HCT116 (cell line): ENCODE measurements at regions not wholly inside any gene's neighbourhood (a gene's known extent, or its start where the extent isn't known, plus 50 kb on each side); places are given as distances from the start of the nearest gene placed in this dataset.
"Not testable (repeated sequence)": the region's sequence is repeated elsewhere in the genome, so short reads cannot be mapped to it uniquely, and the experiment has no call there.

Experiments used
- ATAC-seq: fragments of 200-7000 bp; cut with Tn5 transposase; 2 replicates; pipeline ENCODE4 v1.9.1; 2020; ENCODE audit warnings: mild to moderate bottlenecking, moderate library complexity
- BruUV-seq: library from RNA; stranded (reverse); fragments of 400-500 nt; replicated peaks from 2 replicates; lab custom pipeline; 2021; lab: Mats Ljungman, UMichigan
- CTCF ChIA-PET: fragments of 300-600 bp; sonication (Branson Sonifier 250); formaldehyde crosslinking; loops from one replicate; lab custom pipeline; 2021; ENCODE audit warnings: antibody characterized with exemption; lab: Charles Lee
- POLR2A ChIA-PET: fragments of 300-600, 350-600 bp; sonication (Branson Sonifier 250); formaldehyde crosslinking; loops from one replicate; lab custom pipeline; 2021; ENCODE audit warnings: antibody characterized with exemption; lab: Charles Lee
- RAD21 ChIA-PET, 2 experiments: fragments of 300-600 bp; sonication (Branson Sonifier 250); formaldehyde crosslinking; loops; one replicate each; lab custom pipeline; 2023; ENCODE audit warnings: low total read pairs in 2 of 2; ENCODE audit not compliant: uncharacterized antibody in 2 of 2, unreplicated experiment in 2 of 2, low non-redundant PET in 1 of 2; lab: Charles Lee
- DNase-seq: peaks from one replicate; pipeline ENCODE4 v3.0.0-alpha.2; 2010; ENCODE audit warnings: low read depth, low spot score
- H2AFZ ChIP-seq: fragments of 200-600 bp; shearing (Covaris generic), sonication (generic); 2 replicates; pipeline ENCODE4 v1.6.1; 2017; ENCODE audit warnings: low read depth, mixed run types, mixed read lengths, antibody characterized with exemption, low read length; ENCODE audit not compliant: poor library complexity, severe bottlenecking
- H3K27ac ChIP-seq: 2 replicates; pipeline ENCODE4 v1.5.1; 2012; ENCODE audit warnings: low read depth, low read length
- H3K27me3 ChIP-seq: fragments of 200-600 bp; sonication (generic); 2 replicates; pipeline ENCODE4 v1.6.1; 2016; ENCODE audit warnings: mixed run types, low read length, mixed read lengths; ENCODE audit not compliant: insufficient read depth
- H3K36me3 ChIP-seq, 2 experiments: fragments of 200-500 bp in 1 of 2; fragments of 200-600 bp in 1 of 2; sonication (Bioruptor generic) in 1 of 2; sonication (generic) in 1 of 2; 2 replicates each; pipeline versions ENCODE4 v1.5.1 to v1.6.1; 2014 to 2016; ENCODE audit warnings: low read length in 2 of 2, inconsistent platforms in 1 of 2, mixed read lengths in 1 of 2, mixed run types in 1 of 2; ENCODE audit not compliant: insufficient read depth in 2 of 2, control insufficient read depth in 1 of 2
- H3K4me1 ChIP-seq, 2 experiments: fragments of 200-600 bp in 1 of 2; sonication (generic) in 1 of 2; 2 replicates each; pipeline versions ENCODE4 v1.5.1 to v1.6.1; 2012 to 2017; ENCODE audit warnings: low read length in 2 of 2, inconsistent platforms in 1 of 2, mild to moderate bottlenecking in 1 of 2, mixed read lengths in 1 of 2, mixed run types in 1 of 2, moderate library complexity in 1 of 2; ENCODE audit not compliant: insufficient read depth in 2 of 2, control insufficient read depth in 1 of 2
- H3K4me2 ChIP-seq: fragments of 200-600 bp; sonication (generic); 2 replicates; pipeline ENCODE4 v1.6.1; 2017; ENCODE audit warnings: mixed run types, low read length, mixed read lengths
- H3K4me3 ChIP-seq, 2 experiments: fragments of 200-600 bp in 1 of 2; sonication (generic) in 1 of 2; replicated peaks in 1 of 2; 2 replicates each; pipeline ENCODE4 v1.5.1; 2011 to 2016; ENCODE audit warnings: low read length in 2 of 2, control low read depth in 1 of 2, low read depth in 1 of 2, mild to moderate bottlenecking in 1 of 2, mixed read lengths in 1 of 2, mixed run types in 1 of 2
- H3K79me2 ChIP-seq: fragments of 200-600 bp; sonication (generic); 2 replicates; pipeline ENCODE4 v1.6.1; 2017; ENCODE audit warnings: mild to moderate bottlenecking, mixed run types, low read length, moderate library complexity, mixed read lengths; ENCODE audit not compliant: insufficient read depth
- H3K9ac ChIP-seq: fragments of 200-600 bp; sonication (generic); 2 replicates; pipeline ENCODE4 v1.6.1; 2016; ENCODE audit warnings: low read length, mixed read lengths
- H3K9me2 ChIP-seq: fragments of 200-600 bp; sonication (generic), shearing (Covaris generic); 2 replicates; pipeline ENCODE4 v1.6.1; 2017; ENCODE audit warnings: mixed run types, mild to moderate bottlenecking, moderate library complexity; ENCODE audit not compliant: insufficient read depth
- H3K9me3 ChIP-seq, 2 experiments: fragments of 200-500 bp in 1 of 2; fragments of 200-600 bp in 1 of 2; sonication (Bioruptor generic) in 1 of 2; sonication (generic) in 1 of 2; 2 replicates each; pipeline ENCODE4 v1.6.1; 2014 to 2017; ENCODE audit warnings: low read length in 2 of 2, mixed read lengths in 2 of 2, inconsistent platforms in 1 of 2, low read depth in 1 of 2, mild to moderate bottlenecking in 1 of 2, mixed run types in 1 of 2, moderate library complexity in 1 of 2; ENCODE audit not compliant: control insufficient read depth in 1 of 2, insufficient read depth in 1 of 2
- H4K20me1 ChIP-seq: fragments of 200-600 bp; sonication (generic), shearing (Covaris generic); 2 replicates; pipeline ENCODE4 v1.6.1; 2017; ENCODE audit warnings: mixed run types, mild to moderate bottlenecking, moderate library complexity; ENCODE audit not compliant: insufficient read depth
- CBX3 ChIP-seq: IDR thresholded peaks from 2 replicates; pipeline ENCODE4 v1.6.1; 2012; ENCODE audit warnings: low read depth
- EZH2phosphoT487 ChIP-seq: fragments of 200-600 bp; IDR thresholded peaks from 2 replicates; pipeline ENCODE4 v1.6.1; 2018; ENCODE audit warnings: antibody characterized with exemption, borderline replicate concordance
- REST ChIP-seq: IDR thresholded peaks from 2 replicates; pipeline ENCODE4 v1.6.1; 2012; ENCODE audit warnings: low read depth
- ZFX ChIP-seq: fragments of 450-650 bp; IDR thresholded peaks from 2 replicates; pipeline ENCODE4 v1.6.1; 2017
- intact Hi-C: fragments of 100-400 bp; cut with micrococcal nuclease; formaldehyde crosslinking; loops from 2 replicates; pipeline ENCODE4 v1.10.0; 2022

- ChIA-PET RAD21 (no interaction called here), CTCF (no interaction called here), POLR2A (no interaction called here)
- Histone ChIP-seq H2AFZ (no peak overlapping the region), H3K36me3 (no peaks in the 10 kb centered on the region), H3K27ac (no peak overlapping the region), H3K79me2 (no peaks in the 10 kb centered on the region), H3K9me2 (no peaks in the 10 kb centered on the region), H3K9ac (no peak overlapping the region), H3K4me2 (no peak overlapping the region), H3K4me1 (peaks cover 0 to 9% of the 10 kb centered on the region in 2 experiments; a peak in 2 of 4 replicates), H3K27me3 (no peaks in the 10 kb centered on the region), H3K4me3 (no peak overlapping the region), H3K9me3 (no peaks in the 10 kb centered on the region), H4K20me1 (no peaks in the 10 kb centered on the region)
- DNase-seq (no peak), ATAC-seq (no peak)
- TF ChIP-seq REST (no peak), ZFX (no peak), CBX3 (no peak), EZH2phosphoT487 (no peak)
- BruUV-seq: no TSS peak
- intact Hi-C loops: no loop called here
Observed at GRCh38 chr7:15128716-15129115, 226.2 kb upstream of the DGKB start.

DNA sequence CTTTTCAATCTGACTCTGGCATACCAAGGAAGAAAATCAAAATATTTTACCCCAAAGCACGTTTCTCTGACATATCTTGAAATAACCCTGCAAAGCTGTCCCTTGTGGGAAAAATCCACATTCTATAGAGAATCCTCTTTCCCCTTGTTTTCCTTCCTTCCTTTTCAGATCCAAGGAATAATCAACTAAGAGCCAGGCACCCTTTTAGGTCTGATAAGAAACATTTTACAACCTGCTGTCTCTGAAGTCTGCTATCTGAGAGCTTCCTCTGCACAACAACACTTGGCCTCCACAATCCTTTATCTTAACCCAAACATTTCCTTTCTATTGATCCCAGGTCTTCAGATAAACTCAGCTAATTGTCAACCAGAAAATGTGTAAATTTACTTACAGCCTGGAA, 224.1 kb upstream of the DGKB start:
- RAD21 ChIA-PET, H3K27me3 ChIP-seq, ATAC-seq, POLR2A ChIA-PET, H3K4me1 ChIP-seq, H3K79me2 ChIP-seq, H3K9ac ChIP-seq, DNase-seq, H3K36me3 ChIP-seq, intact Hi-C loops, BruUV-seq, CTCF ChIA-PET, H4K20me1 ChIP-seq, H3K9me3 ChIP-seq, H3K27ac ChIP-seq, H2AFZ ChIP-seq, H3K9me2 ChIP-seq, H3K4me3 ChIP-seq, H3K4me2 ChIP-seq: not testable (repeated sequence)
